COR-L47 (cell line): ENCODE measurements at regions not wholly inside any gene's neighbourhood (a gene's known extent, or its start where the extent isn't known, plus 50 kb on each side); places are given as distances from the start of the nearest gene placed in this dataset.
"Not testable (repeated sequence)": the region's sequence is repeated elsewhere in the genome, so short reads cannot be mapped to it uniquely, and the experiment has no call there.

Source experiments
- DNase-seq: peaks from one replicate; lab custom pipeline; 2025; lab: John Stamatoyannopoulos, UW

- DNase-seq, result no peak
These were observed 479.2 kb downstream of the RPS29 start for GRCh38 chr14:49106741-49107667.

GRCh38 chr14:49105956-49106355, 480.2 kb downstream of the RPS29 start:
- DNase-seq, result no peak

- no peak for DNase-seq
These were observed 480.7 kb downstream of the RPS29 start for GRCh38 chr14:49105512-49105911.

- no peak for DNase-seq
These were observed 493.8 kb downstream of the RPS29 start for GRCh38 chr14:49092345-49092744.

GRCh38 chr14:49089107-49089506, 497.1 kb downstream of the RPS29 start:
- no peak for DNase-seq

- DNase-seq, result not testable (repeated sequence)
These were observed 512.9 kb downstream of the RPS29 start for GRCh38 chr14:49073292-49073691.

GRCh38 chr14:49058511-49058910, 527.7 kb downstream of the RPS29 start:
- no peak for DNase-seq

- no peak for DNase-seq
These were observed 528.2 kb downstream of the RPS29 start for GRCh38 chr14:49057838-49058510.

- no peak for DNase-seq
These were observed 530.2 kb downstream of the RPS29 start for GRCh38 chr14:49056021-49056420.

- DNase-seq, result no peak
These were observed 533.7 kb downstream of the RPS29 start for GRCh38 chr14:49052521-49052920.

GRCh38 chr14:49051328-49052060, 534.7 kb downstream of the RPS29 start:
- no peak for DNase-seq

GRCh38 chr14:49050822-49051221, 535.4 kb downstream of the RPS29 start:
- DNase-seq, result no peak

- peak; percentile 38 for DNase-seq
These were observed 536.5 kb downstream of the RPS29 start for GRCh38 chr14:49049711-49050110.

- DNase-seq, result no peak
These were observed 541.2 kb downstream of the RPS29 start for GRCh38 chr14:49044981-49045380.

GRCh38 chr14:49036984-49037516, 549.1 kb downstream of the RPS29 start:
- DNase-seq, result no peak

GRCh38 chr14:49036266-49036665, 549.9 kb downstream of the RPS29 start:
- DNase-seq, result no peak

GRCh38 chr14:49033131-49033530, 553.0 kb downstream of the RPS29 start:
- no peak for DNase-seq

- DNase-seq, result not testable (repeated sequence)
These were observed 554.5 kb downstream of the RPS29 start for GRCh38 chr14:49031710-49032109.

GRCh38 chr14:49019467-49020115, 566.6 kb downstream of the RPS29 start:
- DNase-seq, result no peak

GRCh38 chr14:49017447-49017846, 568.7 kb downstream of the RPS29 start:
- no peak for DNase-seq

- DNase-seq, result no peak
These were observed 569.8 kb downstream of the RPS29 start for GRCh38 chr14:49016381-49016780.

- DNase-seq, result no peak
These were observed 571.7 kb downstream of the RPS29 start for GRCh38 chr14:49014476-49014875.
